ENCODE measurements at regions not wholly inside any gene's neighbourhood (a gene's known extent, or its start where the extent isn't known, plus 50 kb on each side); places are given as distances from the start of the nearest gene placed in this dataset.
"Not testable (repeated sequence)": the region's sequence is repeated elsewhere in the genome, so short reads cannot be mapped to it uniquely, and the experiment has no call there.

GRCh38 chr5:179456075-179456474, 94.3 kb upstream of the RUFY1 start:
- FAIRE-seq; SMC1A ChIA-PET (ENCODE audit: uncharacterized antibody, unreplicated experiment); H3K27me3 ChIP-seq (replicated peaks in 1 of 2; ENCODE audit: control insufficient read depth in 2 of 2, insufficient read depth in 2 of 2, low read length in 1 of 2); H3K4me1 ChIP-seq (ENCODE audit: control insufficient read depth, insufficient read depth, low read length); H3K4me3 ChIP-seq; ATAC-seq; BruUV-seq (replicated peaks); RAD21 ChIA-PET (ENCODE audit: unreplicated experiment); DNase-seq (ENCODE audit: low read depth, low spot score); in situ Hi-C loops (cut with MboI); H3K9ac ChIP-seq (ENCODE audit: control insufficient read depth, insufficient read depth, low read length); H3K4me2 ChIP-seq (ENCODE audit: control insufficient read depth, insufficient read depth); H3K36me3 ChIP-seq (ENCODE audit: control insufficient read depth in 2 of 2, insufficient read depth in 2 of 2, low read length in 1 of 2); intact Hi-C loops (cut with micrococcal nuclease; ENCODE audit: unreplicated experiment); H3K79me2 ChIP-seq (ENCODE audit: control insufficient read depth, insufficient read depth, low read length); CTCF ChIA-PET; POLR2A ChIA-PET; H2AFZ ChIP-seq (ENCODE audit: control insufficient read depth, low read depth, low read length); H3K9me3 ChIP-seq (replicated peaks; ENCODE audit: control insufficient read depth, insufficient read depth, low read length); H4K20me1 ChIP-seq (ENCODE audit: control insufficient read depth, insufficient read depth); H3K27ac ChIP-seq (ENCODE audit: control insufficient read depth, insufficient read depth): not testable (repeated sequence)
- WGBS (ENCODE audit: insufficient coverage, insufficient replicate concordance, low lambda C conversion rate, missing lambda C conversion rate), result 49% methylated on average over 9 of the region's 15 CpGs

GRCh38 chr5:179455320-179455719, 95.0 kb upstream of the RUFY1 start:
- FAIRE-seq (no peak), DNase-seq (ENCODE audit: low read depth, low spot score) (no peak), ATAC-seq (no peak)
- Histone ChIP-seq H3K36me3 (ENCODE audit: control insufficient read depth in 2 of 2, insufficient read depth in 2 of 2, low read length in 1 of 2) (no peaks in the 10 kb centered on the region), H3K27ac (ENCODE audit: control insufficient read depth, insufficient read depth) (no peak overlapping the region), H3K4me2 (ENCODE audit: control insufficient read depth, insufficient read depth) (no peak overlapping the region), H3K79me2 (ENCODE audit: control insufficient read depth, insufficient read depth, low read length) (no peaks in the 10 kb centered on the region), H3K9ac (ENCODE audit: control insufficient read depth, insufficient read depth, low read length) (no peak overlapping the region), H3K27me3 (replicated peaks in 1 of 2; ENCODE audit: control insufficient read depth in 2 of 2, insufficient read depth in 2 of 2, low read length in 1 of 2) (no peaks in the 10 kb centered on the region), H3K9me3 (replicated peaks; ENCODE audit: control insufficient read depth, insufficient read depth, low read length) (peaks cover 8% of the 10 kb centered on the region; the same call in 1 of the 3 replicates), H2AFZ (ENCODE audit: control insufficient read depth, low read depth, low read length) (no peak overlapping the region), H4K20me1 (ENCODE audit: control insufficient read depth, insufficient read depth) (no peaks in the 10 kb centered on the region), H3K4me3 (no peak overlapping the region), H3K4me1 (ENCODE audit: control insufficient read depth, insufficient read depth, low read length) (no peaks in the 10 kb centered on the region)
- RAD21 ChIA-PET (ENCODE audit: unreplicated experiment), result no interaction called here
- POLR2A ChIA-PET, result no interaction called here
- CTCF ChIA-PET, result no interaction called here
- TF ChIP-seq ESRRA (IDR thresholded peaks at IDR 0.05; ENCODE audit: low read length), result no peak
- no peak for TF ChIP-seq CREM (IDR thresholded peaks at IDR 0.05; ENCODE audit: low read depth)
- TF ChIP-seq MEF2B (IDR thresholded peaks at IDR 0.05; ENCODE audit: partially characterized antibody, poor library complexity, severe bottlenecking), result no peak
- no peak for TF ChIP-seq RFX5 (IDR thresholded peaks at IDR 0.05; ENCODE audit: low read depth, low read length)
- no peak for TF ChIP-seq KLF5 (IDR thresholded peaks at IDR 0.05; ENCODE audit: partially characterized antibody)
- no peak for TF ChIP-seq CEBPB (IDR thresholded peaks at IDR 0.05; ENCODE audit: borderline replicate concordance in 1 of 2, low read depth in 2 of 2, low read length in 2 of 2)
- no peak for TF ChIP-seq CUX1 (IDR thresholded peaks at IDR 0.05; ENCODE audit: insufficient replicate concordance, low read depth, low read length)
- SMC1A ChIA-PET (ENCODE audit: uncharacterized antibody, unreplicated experiment), result no interaction called here
- WGBS (ENCODE audit: insufficient coverage, insufficient replicate concordance, low lambda C conversion rate, missing lambda C conversion rate), result 37% methylated on average over 15 of the region's 15 CpGs
- intact Hi-C loops (cut with micrococcal nuclease; ENCODE audit: unreplicated experiment), result no loop called here
- in situ Hi-C loops (cut with MboI), result no loop called here
- no TSS peak for BruUV-seq (replicated peaks)
